ENCODE measurements at regions not wholly inside any gene's neighbourhood (a gene's known extent, or its start where the extent isn't known, plus 50 kb on each side); places are given as distances from the start of the nearest gene placed in this dataset.

DNA sequence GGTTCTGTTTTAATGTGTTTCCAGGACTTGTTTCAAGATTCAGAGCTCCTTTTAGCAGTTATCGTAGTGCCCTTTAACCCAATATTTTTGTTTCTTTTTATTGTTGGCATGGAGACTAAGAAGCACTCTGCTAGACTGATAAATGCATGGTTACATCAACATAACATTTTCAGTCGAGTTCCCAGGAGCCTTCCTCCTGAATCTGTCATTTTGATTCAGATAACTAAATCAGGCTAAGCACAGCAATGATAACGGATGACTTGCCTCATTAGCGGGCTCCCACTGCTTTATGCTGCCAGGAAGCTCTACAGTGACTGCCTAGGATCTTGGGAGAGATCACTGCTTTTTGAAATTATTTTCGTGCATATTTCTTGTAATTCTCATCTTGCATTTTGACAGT, 772.8 kb upstream of the GJE1 start:
- DNase-seq: no peak

- no peak for DNase-seq
Measured at GRCh38 chr6:141354191-141354955, 778.4 kb upstream of the GJE1 start.

GRCh38 chr6:141351721-141352120, 781.0 kb upstream of the GJE1 start:
- no peak for DNase-seq

DNA sequence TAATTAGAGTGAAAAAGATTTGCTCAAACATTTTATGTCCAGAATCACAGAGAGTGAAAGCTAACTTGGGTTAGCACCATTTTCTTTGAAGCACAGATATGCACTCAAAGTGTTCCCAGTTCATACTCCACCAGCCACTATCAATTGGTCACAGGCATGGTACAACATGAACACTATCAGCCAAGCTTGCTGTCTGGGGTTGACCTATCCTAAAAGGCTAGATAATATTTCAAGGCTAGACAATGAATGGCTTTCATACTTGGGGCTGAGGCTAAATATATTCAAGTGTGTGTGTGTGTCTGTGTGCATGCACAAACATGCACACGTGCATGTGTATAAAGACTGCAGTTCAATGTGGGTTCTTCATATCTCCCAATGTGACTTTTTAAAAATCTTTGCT, 783.0 kb upstream of the GJE1 start:
- DNase-seq: no peak

GRCh38 chr6:141347906-141348492, 784.7 kb upstream of the GJE1 start:
- DNase-seq: no peak

GRCh38 chr6:141347086-141347485, 785.6 kb upstream of the GJE1 start:
- DNase-seq: no peak

GRCh38 chr6:141346535-141346934, 786.2 kb upstream of the GJE1 start:
- no peak for DNase-seq

DNA sequence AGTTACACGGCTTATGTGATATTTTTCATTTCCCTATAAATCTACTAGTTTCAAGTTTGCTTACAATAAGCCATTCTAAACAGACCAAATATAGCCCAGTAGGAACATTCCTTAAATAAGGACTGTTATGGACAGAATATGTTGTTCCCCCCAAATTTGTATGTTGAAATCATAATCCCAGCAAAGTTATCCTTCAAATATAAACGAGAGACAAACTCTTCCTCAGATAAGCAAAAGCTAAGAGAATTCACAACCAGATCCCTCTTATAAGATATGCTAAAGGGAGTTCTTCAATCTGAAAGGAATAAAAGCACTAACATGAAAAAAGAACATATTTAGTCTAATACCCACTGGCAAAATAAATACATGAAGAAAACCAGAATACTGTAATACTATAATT, 795.5 kb upstream of the GJE1 start:
- no peak for DNase-seq

GRCh38 chr6:141335477-141336273, 797.0 kb upstream of the GJE1 start:
- DNase-seq: no peak

DNA sequence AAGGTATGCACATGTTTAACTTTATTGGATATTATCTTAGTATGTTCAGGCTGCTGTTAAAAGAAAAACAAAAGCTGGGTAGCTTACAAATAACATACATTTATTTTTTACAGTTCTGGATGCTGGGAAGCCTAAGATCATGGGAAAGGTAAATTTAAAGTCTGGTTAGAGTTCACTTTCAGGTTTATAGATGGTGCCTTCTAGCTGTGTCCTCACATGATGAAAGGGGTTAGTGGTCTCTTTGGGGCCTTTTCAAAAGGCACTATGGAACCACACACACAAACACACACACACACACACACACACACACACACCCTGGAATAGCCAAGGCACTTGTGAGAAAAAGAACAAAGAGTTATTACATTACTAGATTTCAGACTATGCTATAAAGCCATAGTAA, 805.8 kb upstream of the GJE1 start:
- no peak for DNase-seq

- DNase-seq: no peak
Measured at GRCh38 chr6:141326426-141326825, 806.3 kb upstream of the GJE1 start.

DNA sequence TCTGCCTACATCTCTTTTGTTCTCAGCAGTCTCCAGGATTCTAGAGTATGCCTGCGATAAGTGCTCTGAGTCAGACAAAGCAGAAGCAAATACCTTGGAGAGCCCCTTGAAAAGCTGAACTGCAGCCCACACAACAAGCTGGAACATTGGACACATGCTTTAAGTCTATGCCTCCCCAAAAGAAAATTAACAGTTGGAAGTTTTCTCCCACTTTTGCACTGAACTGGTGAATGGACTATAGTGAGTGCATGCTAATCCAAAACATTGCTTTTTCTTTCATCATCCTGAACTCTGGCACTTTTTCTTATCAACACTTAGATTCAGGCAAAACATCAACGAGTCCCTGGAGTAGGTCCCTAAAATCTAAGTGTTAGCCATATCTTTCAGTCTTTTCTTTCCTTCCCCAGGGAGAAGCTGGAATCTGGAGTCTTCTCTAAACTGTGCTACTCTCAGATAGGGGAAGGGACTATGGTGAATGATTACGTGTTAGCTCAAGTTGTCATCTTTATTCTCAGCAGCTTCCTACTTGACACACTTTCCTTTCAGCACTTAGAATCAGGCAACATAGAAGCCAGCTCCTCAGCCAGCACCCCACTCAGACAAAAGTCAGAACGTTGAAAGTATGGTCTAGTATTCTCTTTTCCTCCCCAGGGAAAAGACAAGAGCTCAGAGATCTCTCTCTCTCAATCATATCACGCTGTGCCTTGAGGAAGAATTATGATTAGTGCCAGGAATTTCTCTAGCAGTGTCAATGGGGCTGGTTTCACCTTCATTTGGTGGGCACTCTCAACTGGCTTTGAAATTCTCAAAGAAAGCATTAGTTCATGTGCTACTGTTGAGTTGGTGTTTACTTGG, 811.0 kb upstream of the GJE1 start:
- DNase-seq: no peak

GRCh38 chr6:141316236-141316635, 816.5 kb upstream of the GJE1 start:
- no peak for DNase-seq

GRCh38 chr6:141313986-141314385, 818.7 kb upstream of the GJE1 start:
- no peak for DNase-seq

DNA sequence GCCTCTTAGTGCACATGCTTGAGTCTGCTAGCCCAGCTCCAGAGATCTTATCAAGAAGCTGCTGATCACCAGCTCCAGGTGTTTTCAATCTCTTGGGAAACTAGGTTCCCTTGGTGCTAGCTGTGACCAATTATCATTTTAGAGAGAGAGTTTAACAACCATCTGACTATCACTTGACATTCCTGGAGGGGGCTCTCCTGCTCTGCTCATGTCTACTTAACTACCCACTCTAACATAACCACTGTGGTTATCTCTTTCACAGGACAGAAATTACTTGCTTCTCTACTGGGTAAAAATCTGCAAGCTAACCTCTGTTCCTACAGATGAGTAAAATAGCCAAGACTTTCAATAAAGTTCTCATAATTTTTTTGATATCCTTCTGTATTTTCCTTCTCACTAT, 823.4 kb upstream of the GJE1 start:
- no peak for DNase-seq

DNA sequence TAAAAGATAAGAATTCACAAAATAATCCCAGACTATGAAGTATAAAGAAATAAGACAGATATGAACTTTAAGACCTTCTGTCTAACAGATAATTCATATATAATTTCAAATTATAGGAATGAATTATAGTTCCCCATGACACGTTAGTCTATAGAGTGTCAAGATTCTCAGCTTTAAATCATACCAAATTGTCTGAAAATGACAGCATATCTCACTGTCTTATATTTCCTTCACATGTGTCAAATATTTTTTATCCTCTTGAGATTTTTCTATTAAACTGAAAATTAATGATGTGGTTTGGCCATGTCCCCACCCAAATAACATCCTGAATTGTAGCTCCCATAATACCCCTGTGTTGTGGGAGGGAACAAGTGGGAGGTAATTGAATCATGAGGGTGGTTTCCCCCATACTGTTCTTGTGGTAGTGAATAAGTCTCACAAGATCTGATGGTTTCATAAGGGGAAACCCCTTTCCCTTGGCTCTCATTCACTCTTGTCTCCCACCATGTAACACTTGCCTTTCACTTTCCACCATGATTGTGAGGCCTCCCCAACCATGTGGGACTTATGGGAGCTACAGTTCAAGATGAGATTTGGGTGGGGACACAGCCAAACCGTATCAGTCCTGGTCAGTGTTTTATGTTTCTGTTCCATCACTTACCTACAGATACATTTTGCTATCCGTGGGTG, 825.3 kb upstream of the GJE1 start:
- no peak for DNase-seq

- DNase-seq: no peak
Measured at GRCh38 chr6:141303907-141304306, 828.8 kb upstream of the GJE1 start.

DNA sequence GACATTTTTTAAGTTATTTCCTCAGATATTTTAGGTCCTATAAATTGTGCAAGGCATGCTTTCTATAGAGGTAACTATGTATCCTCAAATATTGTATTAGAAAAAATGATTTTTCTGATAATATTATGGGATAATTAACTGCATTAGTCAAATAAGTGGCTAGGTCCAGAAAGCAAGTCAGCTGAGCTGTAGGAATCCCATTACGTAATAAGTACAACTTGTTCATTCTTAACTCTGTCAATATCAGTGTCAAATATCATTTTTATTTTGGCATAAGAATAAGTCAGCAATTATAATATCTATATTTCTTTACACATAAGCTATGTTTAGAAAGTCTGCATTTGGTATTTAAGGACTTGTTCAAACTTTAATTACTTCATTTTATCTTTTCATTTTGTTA, 830.9 kb upstream of the GJE1 start:
- DNase-seq: no peak

GRCh38 chr6:141290941-141291721, 841.6 kb upstream of the GJE1 start:
- DNase-seq: no peak

GRCh38 chr6:141288947-141289346, 843.8 kb upstream of the GJE1 start:
- DNase-seq: no peak

DNA sequence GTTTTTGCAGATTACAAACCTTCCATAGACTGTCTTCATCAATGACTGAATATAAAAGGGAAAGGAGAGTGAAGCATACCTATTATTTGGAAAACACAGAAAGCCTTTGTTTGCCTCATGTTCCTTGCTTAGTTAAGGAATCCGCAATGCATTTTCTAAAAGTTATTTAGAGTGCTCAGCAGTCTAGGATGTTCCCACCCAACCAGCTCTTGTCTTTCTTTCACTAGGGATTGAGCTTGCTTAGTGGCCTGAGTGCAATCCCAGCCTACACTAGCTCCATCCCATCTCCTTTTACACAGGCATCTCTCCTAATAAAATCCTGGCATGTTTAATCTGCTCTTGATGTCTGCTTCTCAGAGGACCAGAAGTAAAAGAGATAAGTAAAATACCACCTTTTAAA, 850.5 kb upstream of the GJE1 start:
- DNase-seq: no peak

DNA sequence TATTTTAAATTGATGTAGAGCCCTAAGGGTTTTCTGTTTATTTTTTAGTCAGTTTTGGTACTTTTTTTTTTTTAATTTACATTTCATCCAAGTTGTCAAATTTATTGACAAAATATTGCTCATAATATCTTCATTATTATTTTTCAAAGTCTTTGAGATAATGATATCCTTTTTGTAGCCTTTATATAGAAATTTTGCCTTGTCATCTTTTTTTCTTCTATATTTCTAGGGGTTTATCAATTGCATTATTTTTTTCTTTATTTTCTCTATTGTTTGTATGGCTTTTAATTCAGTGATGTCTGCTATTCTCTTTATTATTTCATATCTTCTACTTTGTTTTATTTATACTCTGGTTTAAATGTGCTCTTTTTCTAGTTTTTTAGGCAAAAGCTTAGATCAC, 863.0 kb upstream of the GJE1 start:
- DNase-seq: no peak
